ENCODE measurements at regions not wholly inside any gene's neighbourhood (a gene's known extent, or its start where the extent isn't known, plus 50 kb on each side); places are given as distances from the start of the nearest gene placed in this dataset.
"Not testable (repeated sequence)": the region's sequence is repeated elsewhere in the genome, so short reads cannot be mapped to it uniquely, and the experiment has no call there.

DNA sequence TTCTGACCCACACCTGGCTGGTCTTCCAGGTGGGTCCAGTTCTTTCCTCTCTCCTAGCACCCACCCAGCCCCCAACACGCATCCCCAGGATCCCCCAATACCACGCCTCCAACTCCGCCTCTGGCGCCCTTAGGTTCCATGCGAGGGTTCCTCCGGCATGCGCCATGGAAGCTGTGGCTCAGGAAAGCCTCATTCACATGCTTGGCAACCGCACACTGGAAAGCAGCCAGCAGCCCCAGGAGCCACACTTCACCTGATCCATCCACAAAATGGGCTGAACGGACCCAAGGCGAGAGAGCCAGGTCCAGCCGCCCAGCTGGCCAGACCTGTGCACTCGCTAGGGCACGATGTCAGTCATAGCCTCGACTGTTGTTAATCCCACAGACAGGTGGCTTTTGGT, 161.2 kb downstream of the PSMG1 start:
- DNase-seq = no peak

DNA sequence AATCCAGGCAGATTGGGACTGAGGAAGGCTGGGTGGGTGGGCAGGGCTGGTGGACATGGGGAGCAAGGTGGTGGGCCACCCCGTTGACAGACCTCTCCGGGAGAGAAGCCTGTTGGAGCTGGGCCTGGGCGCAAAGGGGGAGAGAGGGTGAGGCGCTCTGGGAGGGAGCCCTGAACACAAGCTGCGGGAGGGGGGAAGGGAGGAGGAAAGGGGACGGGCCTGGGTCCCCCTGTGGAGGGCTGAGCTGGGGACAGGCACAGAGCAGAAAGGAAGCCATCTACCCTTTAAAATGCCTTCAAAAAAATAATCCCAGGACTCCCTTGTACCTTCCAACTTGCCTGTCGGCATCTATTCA, 161.8 kb downstream of the PSMG1 start:
- no peak for DNase-seq

DNA sequence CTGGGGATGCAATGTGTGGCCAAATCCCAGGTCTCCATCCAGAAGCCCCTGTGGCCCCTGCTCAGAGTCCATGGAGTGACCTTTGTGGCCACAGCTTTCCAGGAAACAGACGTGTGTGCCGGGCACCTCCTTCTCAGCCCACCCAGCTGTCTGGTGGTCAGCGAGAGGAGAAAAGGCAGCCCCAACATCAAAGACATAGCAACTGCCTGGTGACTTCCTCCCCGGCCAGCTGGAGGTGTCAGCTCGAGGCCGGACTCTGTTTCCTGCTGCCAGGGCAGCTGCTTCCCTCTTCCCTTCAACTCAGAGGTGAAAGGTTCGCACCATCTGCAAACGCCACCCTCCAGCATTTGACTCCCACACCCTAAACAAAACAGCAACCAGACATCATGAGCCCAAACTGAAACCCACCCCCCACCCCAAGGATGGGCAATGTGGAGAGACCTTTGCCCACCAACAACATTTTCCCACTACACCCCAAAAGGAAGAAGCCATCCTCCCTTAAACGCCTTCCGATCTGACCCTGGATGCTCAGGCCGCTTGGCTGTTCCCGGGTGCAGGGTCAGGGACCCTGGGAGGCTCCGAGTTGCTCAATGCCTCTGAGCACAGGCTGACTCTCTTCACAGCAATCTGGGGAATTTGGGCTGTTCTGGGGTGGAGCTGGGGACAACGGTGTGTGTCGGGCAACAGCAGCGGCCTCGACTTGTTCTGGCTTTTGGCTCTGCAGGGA, 162.3 kb downstream of the PSMG1 start:
- no peak for DNase-seq

DNA sequence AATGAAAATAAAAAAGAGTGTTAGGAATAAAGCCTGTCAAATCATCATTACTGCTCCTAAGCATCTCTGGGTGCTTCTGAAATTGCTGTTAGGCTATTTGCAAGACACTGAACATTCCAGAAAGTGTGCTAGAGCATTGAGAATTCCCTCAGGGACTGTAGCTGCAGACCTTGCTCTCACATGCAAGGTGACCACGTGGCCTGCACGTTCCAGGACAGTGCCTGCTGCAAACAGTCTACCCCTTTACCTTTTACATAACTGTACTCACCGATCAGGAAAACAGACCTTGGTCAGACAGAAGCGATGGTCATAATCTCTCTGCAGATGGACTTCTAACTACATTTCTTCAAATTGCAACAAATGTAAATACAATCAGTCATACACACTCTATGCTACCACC, 164.5 kb downstream of the PSMG1 start:
- no peak for DNase-seq

DNA sequence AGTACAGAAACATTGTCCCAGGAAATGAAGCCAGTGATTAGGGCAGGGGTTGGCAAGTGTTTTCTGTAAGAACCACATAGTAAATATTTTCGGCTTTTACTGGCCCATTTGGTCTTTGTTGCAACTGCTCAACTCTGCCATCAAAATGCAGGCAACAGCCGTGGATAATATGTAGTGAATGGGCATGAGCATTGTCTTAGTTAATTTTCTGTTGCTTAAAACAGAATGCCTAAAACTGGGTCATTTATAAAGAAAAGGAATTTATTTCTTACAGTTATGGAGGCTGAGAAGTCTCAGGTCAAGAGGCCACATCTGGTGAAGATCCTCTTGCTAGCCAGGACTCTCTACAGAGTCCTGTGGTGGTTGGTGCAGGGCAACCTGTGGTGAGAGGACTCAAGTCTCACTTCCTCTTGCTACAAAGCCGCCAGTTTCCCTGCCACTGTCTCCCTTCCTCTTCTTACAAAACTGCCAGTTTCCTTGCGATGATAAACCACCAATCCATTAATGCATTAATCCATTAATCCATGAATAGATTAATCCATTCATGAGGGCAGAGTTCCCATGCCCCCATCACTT, 166.4 kb downstream of the PSMG1 start:
- DNase-seq = no peak

DNA sequence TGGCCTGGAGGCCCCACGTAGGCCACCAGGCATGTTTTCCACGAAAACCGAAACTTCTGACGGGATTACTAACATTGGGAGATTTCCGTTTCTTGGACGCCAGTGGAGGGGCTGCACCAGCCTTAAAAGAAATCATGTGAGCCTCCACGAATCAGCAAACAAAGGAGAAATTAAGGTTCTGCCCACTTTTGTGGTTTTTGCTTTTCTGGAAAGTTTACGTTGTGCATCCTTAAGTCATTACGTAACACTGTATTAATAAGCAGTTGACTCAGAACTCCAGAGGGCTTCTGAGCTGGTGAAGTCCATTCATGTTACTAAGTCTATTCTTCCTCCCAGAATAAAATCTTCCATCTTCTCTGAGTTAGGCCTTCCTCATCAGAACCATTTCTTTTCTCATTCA, 168.5 kb downstream of the PSMG1 start:
- DNase-seq = no peak

DNA sequence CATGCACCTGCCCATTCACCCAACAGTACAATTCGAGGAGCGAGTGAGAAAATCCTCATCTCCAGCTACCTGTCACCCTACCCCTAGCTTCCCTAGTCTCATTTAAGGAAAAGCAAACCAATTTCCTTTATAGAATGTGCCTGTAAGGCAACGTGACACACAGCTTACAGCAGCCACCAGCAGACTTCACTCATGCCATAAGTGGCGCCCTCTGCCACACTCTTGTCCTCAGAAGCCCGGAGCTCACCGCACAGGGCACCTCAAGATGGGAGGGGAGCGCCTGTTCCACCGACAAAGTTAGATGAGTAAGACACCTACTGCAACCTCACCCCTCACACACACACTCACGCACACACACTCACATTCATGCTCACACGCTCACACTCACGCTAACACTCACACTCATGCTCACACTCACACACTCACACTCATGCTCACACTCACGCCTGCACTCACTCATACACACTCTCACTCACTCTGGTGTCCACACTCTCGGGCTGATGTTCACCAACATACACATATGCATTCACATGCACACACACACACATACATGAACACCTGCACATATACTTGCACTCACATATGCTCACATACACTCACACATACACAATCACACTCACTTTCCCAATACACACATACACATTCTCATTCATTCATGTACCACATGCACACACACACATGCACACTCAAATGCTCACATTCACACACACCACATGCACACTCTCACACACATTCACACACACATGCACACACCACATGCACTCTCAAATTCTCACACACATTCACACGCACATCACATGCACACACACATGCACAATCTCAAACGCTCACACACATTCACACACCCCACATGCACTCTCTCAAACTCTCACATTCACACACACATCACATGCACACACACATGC, 170.7 kb downstream of the PSMG1 start:
- no peak for DNase-seq

DNA sequence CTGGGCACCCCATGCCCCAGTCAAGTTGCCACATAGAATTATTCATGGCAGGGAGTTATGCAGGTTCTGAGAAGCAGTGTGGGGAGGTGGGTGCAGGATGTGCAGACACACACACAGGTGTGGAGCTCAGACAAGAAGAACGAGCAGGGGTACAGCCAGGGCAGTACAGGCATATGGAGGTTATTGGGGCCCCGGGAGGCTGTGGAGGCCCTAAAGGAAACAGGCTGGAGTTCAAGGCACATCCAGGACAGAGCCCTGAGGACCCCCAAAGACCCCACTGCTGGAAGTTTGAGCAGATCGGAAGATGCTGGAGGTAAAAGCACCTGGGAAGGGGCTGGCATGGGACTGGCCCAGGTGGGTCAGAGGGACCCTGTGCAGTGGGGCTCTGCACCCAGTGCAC, 171.3 kb downstream of the PSMG1 start:
- DNase-seq = no peak

DNA sequence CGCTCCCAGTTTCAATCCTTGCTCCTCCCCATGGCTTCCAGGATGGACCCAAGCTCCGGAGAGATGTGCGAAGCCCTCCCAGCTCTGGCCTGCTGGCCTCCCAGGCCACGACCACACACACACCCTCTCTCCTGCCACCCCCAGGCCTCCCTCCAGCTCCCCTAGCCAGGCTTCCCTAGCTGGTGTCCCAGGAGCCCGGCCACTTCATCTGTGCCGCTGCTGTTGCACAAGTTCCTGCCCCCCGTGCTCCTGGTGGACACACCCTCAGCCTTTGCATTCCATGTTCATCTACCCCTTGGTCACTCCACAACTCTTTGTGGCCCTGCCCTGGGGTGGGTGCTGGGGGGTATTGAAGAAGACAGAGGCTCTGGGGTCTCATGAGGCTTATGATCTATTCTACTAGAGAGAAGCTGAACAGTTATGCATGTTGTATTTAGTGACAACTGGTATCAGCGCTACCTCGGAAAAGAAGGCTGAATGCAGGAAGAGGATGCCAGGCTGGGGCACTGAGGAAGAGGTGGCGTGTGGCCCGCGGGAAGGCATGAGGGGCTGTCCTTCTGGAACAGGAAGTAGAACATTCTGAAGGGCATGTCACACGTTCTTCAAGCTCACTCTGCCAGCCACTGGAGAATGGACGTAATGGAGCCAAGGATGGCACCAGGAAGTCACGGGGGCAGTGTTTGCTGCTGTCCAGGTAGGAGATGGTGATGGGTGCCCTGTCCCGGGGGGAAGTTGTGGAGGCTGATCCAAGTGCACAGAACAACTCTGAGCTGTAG, 172.4 kb downstream of the PSMG1 start:
- DNase-seq = no peak

DNA sequence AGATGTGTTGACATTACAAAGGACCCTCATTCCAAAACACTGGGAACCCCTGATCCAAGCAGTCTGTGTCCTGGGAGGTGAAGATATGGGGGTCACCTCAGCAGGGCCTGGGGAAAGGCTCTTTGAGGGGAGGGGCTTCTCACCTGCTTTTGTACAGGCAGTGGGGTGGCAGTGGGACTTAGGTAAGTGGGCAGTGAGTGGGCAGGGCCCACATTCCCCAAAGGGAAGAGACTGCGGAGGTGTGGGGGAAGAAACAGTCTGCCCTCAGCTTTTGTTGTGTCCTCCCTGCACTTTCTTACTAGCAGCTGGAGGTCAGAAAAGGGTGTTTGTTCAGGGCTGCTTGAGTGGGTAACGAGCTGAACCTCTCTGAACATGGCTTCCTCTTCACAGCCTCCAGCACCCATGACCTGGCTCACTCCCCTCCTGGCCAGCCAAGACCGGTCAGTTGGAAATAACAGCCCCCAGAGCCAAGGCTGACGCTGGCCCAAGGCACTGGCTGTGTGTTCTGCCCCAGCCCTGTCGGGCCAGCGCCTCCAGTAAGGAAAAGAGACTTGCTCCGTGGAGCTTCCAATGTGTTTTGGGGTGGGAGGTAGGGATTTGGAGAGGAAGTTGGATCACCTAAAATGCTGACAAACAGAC, 173.5 kb downstream of the PSMG1 start:
- DNase-seq = no peak

DNA sequence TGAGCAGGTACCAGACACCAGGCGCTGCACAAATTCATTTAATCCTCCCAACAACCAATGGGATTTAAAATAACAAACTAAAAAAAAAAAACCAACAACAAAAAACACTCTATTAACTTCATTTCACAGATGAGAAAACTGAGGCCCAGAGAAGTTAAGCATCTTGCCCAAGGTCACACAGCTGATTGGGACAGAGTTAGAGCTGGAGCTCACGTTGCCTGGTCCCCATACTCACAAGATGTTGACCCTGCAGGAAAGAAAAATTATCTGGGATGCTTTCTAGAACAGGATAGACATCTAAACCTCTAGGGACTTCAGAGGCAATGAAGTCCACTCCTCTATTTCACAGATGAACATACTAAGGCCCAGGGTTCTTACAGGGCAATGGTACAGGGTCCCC, 175.3 kb downstream of the PSMG1 start:
- no peak for DNase-seq

DNA sequence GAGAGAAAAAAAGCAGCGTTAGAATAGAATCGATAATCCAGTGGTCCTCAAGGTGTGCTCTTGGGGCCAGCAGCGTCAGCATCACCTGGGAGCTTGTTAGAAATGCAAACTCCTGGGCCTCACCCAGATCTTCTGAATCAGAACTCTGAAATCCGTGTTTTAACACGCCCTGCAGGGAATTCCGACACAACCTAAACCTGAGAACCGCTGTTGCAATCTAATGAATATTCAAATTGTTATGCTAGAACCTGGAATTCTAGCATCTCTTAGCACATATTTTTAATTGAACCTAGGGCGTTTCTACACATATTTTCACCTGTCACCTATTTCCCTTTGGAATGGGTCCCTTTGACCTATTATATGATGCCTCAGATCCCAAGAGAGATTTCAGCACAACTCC, 175.7 kb downstream of the PSMG1 start:
- DNase-seq = no peak

DNA sequence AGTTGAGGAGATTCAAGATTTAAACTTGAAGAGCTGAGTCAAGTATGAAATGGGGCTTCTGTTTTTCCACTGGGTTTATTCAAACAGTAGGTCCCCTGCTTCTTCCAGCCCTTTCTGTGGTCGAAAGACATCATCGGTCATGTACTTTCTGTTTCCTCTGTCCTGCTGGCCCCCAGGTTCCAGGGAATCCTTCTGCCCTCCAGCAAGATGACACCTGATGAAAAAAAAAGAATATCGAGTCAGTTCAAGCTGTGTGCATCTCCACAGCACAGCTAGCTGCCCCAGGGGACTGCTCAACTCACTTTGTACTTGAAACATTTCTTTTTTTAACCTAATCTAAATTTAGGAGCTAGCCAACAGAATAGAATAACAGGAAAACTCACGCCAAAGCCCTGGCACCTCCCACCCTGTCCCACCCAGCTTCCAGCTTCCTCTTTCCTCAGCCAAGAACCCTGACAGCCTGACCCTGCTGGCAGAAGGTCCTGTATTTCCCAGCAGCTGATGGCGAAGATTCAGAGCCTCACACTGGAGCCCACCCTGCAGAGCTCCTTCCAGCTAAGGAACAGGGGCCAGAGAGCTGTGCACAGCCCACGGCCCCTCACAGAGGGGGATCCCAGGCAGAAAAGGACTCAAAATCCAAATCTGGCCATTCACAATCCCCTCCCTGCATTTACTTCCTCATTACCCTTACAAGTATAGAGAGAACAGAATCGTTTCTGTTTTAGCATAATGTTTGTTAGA, 176.5 kb downstream of the PSMG1 start:
- DNase-seq = no peak

DNA sequence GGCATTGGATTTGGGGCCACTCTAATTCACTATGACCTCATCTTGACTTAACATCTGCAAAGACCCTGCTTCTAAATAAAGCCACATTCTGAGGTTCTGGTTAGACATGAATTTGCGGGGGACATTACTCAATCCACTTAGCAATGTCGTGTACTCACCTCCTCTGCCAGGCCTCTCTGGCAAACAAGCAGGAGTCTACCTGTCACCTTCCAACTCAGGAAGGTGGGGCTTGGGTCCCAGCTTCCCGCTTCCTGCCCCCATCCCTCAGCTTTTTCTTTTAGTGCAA, 177.8 kb downstream of the PSMG1 start:
- no peak for DNase-seq

DNA sequence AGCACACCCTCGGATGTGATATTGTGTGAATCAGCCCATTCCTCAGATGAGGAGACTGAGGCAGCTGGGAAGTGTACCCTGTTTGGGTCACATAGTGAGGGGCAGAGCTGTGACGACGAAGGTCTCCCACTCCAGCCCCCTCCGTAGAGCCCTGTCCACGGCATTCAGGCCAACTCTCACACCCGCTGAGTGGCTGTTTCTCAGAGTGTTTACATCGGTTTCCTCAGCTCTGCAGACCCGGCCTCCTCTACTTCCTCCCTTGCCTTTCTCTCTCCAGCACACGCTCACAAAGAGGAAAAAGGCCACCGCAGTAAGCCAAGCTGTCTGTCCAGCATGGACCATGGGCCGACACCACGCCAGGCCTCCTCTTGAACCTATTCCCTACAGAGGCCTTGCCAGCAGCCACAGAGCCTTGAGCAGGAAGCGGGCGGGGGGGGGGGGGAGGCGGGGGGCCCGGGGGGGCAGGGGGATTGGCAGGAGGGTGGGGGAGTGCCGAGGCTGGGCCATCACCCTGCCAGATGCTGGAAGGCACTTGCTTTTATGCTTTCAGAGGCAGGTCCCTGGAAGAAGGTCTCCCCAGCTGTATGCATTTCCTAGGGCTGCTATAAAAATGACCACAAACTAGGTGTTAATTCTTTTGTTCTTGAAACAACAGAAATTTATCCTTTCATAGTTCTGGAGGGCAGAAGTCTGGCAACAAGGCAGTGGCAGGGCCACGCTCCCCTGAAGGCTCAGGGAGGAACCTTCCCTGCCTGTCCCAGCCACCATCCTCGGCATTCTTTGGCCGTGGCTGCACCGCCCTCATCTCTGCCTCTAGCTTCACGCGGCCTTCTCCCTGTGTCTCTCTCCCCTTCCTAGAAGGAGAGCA, 178.4 kb downstream of the PSMG1 start:
- no peak for DNase-seq

DNA sequence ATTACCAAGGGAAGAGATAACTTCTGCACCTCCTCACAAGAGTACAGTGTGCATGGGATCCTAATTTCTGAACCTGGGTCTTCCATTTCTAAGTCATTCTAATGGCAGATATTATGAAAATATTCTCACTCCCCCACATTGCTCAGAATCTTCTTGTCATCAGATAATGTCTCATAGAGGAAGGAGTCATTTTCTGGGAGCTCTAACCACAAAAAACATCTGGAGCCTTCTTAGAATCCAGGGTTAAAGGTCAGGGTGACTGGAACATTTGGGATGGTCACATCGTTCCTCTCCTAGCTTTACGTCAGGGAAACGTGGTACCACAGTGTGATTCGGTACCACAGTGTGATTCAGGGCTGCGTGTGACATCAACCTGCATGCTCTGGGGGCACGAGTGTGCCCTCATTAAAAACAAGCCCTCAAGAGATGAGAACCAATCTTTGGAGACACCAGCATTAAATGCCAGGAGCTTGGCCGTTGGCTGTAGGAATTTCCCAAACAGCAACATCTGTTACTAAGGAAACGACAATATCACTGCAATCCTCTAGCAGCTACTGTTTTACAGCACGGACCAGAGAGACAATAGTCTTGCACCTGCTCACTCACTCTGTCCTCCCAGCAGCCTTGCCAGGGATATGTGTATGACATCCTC, 179.1 kb downstream of the PSMG1 start:
- no peak for DNase-seq

DNA sequence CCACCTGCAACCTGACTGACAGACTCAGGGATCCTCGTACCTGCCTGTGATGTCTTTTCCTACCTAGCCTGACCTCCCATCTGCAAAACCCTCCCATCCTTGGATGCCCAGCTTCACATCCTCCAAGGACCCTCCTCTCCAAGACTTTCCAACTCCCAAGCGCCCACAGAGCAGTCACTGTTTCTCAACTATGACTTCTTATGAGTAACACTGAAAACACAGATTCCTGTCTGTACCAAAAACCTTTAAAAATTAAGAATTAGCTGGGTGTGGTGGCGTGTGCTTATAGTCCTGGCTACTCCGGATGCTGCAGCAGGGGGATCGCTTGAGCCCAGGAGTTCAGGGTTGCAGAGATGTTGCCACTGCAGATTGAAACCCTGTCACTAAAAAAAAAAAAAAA, 181.9 kb downstream of the PSMG1 start:
- DNase-seq = no peak

DNA sequence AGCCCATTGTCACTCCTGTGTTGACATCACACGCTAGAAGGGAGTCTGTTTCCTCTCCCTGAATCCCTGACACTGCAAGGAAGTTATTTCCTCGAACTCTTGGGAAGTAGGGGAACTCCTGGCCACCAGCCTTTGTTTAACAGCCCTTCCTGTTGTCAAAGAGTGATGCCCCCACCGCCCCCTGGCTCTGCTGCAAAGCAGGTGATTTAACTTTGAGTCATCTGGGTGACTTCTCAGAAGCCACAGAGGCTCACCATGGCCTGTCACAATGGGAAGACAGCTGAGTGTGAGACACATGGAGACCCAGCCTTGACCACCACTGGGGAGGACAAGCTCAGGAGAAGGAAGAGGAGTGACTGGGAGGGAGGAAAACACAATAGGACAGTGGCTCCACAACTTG, 182.8 kb downstream of the PSMG1 start:
- no peak for DNase-seq

DNA sequence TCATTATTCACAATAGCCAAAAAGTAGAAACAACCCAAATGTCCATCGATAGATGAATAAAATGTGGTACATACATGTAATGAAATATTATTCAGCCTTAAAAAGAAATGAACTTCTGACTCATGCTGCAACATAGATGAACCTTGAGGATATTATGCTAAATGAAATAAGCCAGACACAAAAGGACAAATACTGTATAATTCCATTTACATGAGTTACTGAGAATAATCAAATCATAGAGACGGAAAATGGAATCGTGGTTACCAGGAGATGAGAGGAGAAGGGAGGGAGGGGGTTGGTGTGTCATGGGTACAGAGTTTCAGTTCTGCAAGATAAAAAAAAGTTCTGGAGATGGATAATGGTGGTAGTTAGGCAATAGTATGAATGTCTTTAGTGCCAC, 184.1 kb downstream of the PSMG1 start:
- DNase-seq = no peak

DNA sequence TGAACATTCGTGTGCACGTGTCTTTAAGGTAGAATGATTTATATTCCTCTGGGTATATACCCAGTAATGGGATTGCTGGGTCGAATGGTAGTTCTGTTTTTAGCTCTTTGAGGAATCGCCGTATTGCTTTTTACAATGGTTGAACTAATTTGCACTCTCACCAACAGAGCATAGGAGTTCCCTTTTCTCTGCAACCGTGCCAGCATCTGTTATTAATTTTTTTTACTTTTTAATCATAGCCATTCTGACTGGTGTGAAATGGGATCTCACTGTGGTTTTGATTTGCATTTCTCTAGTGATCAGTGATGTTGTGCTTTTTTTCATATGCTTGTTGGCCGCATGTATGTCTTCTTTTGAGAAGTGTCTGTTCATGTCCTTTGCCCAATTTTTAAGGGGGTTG, 185.0 kb downstream of the PSMG1 start:
- not testable (repeated sequence) for DNase-seq

DNA sequence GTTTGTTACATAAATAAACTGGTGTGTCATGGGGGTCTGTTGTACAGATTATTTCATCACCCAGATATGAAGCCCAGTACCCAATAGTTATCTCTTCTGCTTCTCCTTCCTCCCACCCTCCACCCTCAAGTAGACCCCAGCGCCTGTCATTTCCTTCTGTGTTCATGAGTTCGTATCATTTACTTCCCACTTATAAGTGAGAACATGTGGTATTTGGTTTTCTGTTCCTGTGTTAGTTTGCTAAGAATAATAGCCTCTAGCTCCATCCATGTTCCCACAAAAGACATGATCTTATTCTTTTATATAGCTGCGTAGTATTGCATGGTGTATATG, 185.4 kb downstream of the PSMG1 start:
- DNase-seq = not testable (repeated sequence)
